K562 (cell line): ENCODE measurements at regions not wholly inside any gene's neighbourhood (a gene's known extent, or its start where the extent isn't known, plus 50 kb on each side); places are given as distances from the start of the nearest gene placed in this dataset.

Experiments used
- BRF1 ChIP-seq: IDR thresholded peaks from 3 replicates; pipeline ENCODE4 v1.6.1; 2011; ENCODE audit warnings: borderline replicate concordance, mild to moderate bottlenecking; ENCODE audit not compliant: insufficient read length; ENCODE audit errors: extremely low read depth
- CBX5 ChIP-seq: IDR thresholded peaks from 2 replicates; pipeline ENCODE4 v1.6.1; 2014; ENCODE audit warnings: low read depth, borderline replicate concordance
- CREB1 ChIP-seq, 2 experiments: sonication (generic) in 1 of 2; formaldehyde crosslinking in 1 of 2; IDR thresholded peaks; 2 replicates each; pipeline versions ENCODE4 v1.6.1 to v1.8.0; 2012 to 2022; ENCODE audit warnings: inconsistent platforms in 1 of 2, mild to moderate bottlenecking in 1 of 2, missing genetic modification reagents in 1 of 2, moderate library complexity in 1 of 2
- ELF4 ChIP-seq: fragments of 450-650 bp; formaldehyde crosslinking; IDR thresholded peaks from 2 replicates; pipeline ENCODE4 v1.4.0; 2022; ENCODE audit warnings: missing genetic modification characterization
- ESRRB ChIP-seq: fragments of 250-450 bp; sonication (Bioruptor Pico); IDR thresholded peaks from 2 replicates; pipeline ENCODE4 v1.5.0; 2020; ENCODE audit warnings: mild to moderate bottlenecking, moderate library complexity, borderline replicate concordance
- HCFC1 ChIP-seq: IDR thresholded peaks from 2 replicates; pipeline ENCODE4 v1.6.1; 2012; ENCODE audit warnings: low read depth, low read length, improper control_type of control experiment
- HNRNPH1 ChIP-seq: fragments of 200-400 bp; formaldehyde crosslinking; optimal IDR thresholded peaks from 2 replicates; pipeline ENCODE3; 2017; ENCODE audit warnings: low read depth, mild to moderate bottlenecking, low read length, moderate library complexity
- MCM5 ChIP-seq: fragments of 450-650 bp; IDR thresholded peaks from 2 replicates; pipeline ENCODE4 v1.6.1; 2016; ENCODE audit warnings: low read depth
- MEF2A ChIP-seq: IDR thresholded peaks from 2 replicates; pipeline ENCODE4 v1.6.1; 2011; ENCODE audit warnings: low read depth, mild to moderate bottlenecking, low read length, moderate library complexity; ENCODE audit not compliant: control insufficient read depth
- MTA3 ChIP-seq: fragments of 450-650 bp; formaldehyde crosslinking; IDR thresholded peaks from 2 replicates; pipeline ENCODE4 v1.6.1; 2017; ENCODE audit warnings: mild to moderate bottlenecking, borderline replicate concordance
- NELFE ChIP-seq: IDR thresholded peaks from 2 replicates; pipeline ENCODE4 v1.6.1; 2011; ENCODE audit warnings: mild to moderate bottlenecking; ENCODE audit not compliant: insufficient read depth, insufficient read length
- POLR3G ChIP-seq: IDR thresholded peaks from 2 replicates; pipeline ENCODE4 v1.6.1; 2011; ENCODE audit not compliant: insufficient read length, insufficient replicate concordance; ENCODE audit errors: extremely low read depth
- SAFB ChIP-seq: fragments of 200-400 bp; formaldehyde crosslinking; IDR thresholded peaks from 2 replicates; pipeline ENCODE4 v1.6.1; 2017; ENCODE audit warnings: low read depth, low read length, borderline replicate concordance
- TAL1 ChIP-seq: fragments of 450-650 bp; IDR thresholded peaks from 2 replicates; pipeline ENCODE4 v1.6.1; 2016; ENCODE audit warnings: mild to moderate bottlenecking
- ZFP30 ChIP-seq: fragments of 250-450 bp; sonication (Bioruptor Pico); IDR thresholded peaks from 2 replicates; pipeline ENCODE4 v1.8.0; 2022; ENCODE audit warnings: moderate library complexity, mild to moderate bottlenecking, inconsistent platforms, borderline replicate concordance
- TF ChIP-seq, protein P1 (sequence below): sonication (generic); formaldehyde crosslinking; IDR thresholded peaks from 2 replicates; pipeline ENCODE4 v1.8.1; 2023; ENCODE audit warnings: missing genetic modification reagents, mild to moderate bottlenecking, borderline replicate concordance
- TF ChIP-seq, protein P2 (sequence below): sonication (generic); formaldehyde crosslinking; IDR thresholded peaks from 2 replicates; pipeline ENCODE4 v1.8.1; 2023; ENCODE audit warnings: mild to moderate bottlenecking, missing genetic modification reagents
- TF ChIP-seq, protein P3 (sequence below): fragments of 250-450 bp; sonication (Bioruptor Pico); IDR thresholded peaks from 2 replicates; pipeline ENCODE4 v1.9.0; 2021; ENCODE audit warnings: mild to moderate bottlenecking
- TF ChIP-seq, protein P4 (sequence below), 2 experiments: IDR thresholded peaks; 2 replicates each; pipeline ENCODE4 v1.6.1; 2011; ENCODE audit warnings: borderline replicate concordance in 1 of 2, control low read depth in 1 of 2, low read depth in 1 of 2, low read length in 1 of 2, mild to moderate bottlenecking in 1 of 2, mixed read lengths in 1 of 2, moderate library complexity in 1 of 2; ENCODE audit not compliant: insufficient read depth in 1 of 2, insufficient read length in 1 of 2, poor library complexity in 1 of 2, severe bottlenecking in 1 of 2; ENCODE audit errors: extremely low read depth in 1 of 2

DNA sequence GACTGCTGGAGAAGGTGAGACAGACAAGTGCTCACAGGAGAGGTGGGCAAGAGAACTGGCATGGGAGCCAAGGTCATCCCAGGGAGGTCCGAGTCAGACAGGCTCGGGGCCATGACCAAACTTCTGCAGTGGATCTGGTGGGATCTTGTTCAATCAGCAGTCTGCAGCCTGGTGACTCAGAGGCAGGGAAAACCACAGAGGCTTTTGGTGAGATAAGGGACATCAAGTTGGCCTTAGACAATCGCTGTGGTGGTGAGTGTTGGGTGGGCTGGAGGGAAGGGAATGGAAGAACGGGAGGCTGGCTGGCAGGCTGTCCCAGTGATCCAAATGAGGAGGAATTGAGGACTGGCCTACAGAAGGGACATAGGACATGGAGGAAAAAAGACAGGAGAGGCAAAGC is 123.8 kb downstream of the TMEM174 start (continued):
- TF ChIP-seq ELF4 (CRISPR knock-in tag) = 0 out of 2 replicates have a peak, but pooled peaks have one; percentile 50
- TF ChIP-seq, protein P1, sequence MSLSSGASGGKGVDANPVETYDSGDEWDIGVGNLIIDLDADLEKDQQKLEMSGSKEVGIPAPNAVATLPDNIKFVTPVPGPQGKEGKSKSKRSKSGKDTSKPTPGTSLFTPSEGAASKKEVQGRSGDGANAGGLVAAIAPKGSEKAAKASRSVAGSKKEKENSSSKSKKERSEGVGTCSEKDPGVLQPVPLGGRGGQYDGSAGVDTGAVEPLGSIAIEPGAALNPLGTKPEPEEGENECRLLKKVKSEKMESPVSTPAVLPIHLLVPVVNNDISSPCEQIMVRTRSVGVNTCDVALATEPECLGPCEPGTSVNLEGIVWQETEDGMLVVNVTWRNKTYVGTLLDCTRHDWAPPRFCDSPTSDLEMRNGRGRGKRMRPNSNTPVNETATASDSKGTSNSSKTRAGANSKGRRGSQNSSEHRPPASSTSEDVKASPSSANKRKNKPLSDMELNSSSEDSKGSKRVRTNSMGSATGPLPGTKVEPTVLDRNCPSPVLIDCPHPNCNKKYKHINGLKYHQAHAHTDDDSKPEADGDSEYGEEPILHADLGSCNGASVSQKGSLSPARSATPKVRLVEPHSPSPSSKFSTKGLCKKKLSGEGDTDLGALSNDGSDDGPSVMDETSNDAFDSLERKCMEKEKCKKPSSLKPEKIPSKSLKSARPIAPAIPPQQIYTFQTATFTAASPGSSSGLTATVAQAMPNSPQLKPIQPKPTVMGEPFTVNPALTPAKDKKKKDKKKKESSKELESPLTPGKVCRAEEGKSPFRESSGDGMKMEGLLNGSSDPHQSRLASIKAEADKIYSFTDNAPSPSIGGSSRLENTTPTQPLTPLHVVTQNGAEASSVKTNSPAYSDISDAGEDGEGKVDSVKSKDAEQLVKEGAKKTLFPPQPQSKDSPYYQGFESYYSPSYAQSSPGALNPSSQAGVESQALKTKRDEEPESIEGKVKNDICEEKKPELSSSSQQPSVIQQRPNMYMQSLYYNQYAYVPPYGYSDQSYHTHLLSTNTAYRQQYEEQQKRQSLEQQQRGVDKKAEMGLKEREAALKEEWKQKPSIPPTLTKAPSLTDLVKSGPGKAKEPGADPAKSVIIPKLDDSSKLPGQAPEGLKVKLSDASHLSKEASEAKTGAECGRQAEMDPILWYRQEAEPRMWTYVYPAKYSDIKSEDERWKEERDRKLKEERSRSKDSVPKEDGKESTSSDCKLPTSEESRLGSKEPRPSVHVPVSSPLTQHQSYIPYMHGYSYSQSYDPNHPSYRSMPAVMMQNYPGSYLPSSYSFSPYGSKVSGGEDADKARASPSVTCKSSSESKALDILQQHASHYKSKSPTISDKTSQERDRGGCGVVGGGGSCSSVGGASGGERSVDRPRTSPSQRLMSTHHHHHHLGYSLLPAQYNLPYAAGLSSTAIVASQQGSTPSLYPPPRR (CRISPR knock-in tag) = no peak
- TF ChIP-seq HNRNPH1 = no peak
- TF ChIP-seq, protein P2, sequence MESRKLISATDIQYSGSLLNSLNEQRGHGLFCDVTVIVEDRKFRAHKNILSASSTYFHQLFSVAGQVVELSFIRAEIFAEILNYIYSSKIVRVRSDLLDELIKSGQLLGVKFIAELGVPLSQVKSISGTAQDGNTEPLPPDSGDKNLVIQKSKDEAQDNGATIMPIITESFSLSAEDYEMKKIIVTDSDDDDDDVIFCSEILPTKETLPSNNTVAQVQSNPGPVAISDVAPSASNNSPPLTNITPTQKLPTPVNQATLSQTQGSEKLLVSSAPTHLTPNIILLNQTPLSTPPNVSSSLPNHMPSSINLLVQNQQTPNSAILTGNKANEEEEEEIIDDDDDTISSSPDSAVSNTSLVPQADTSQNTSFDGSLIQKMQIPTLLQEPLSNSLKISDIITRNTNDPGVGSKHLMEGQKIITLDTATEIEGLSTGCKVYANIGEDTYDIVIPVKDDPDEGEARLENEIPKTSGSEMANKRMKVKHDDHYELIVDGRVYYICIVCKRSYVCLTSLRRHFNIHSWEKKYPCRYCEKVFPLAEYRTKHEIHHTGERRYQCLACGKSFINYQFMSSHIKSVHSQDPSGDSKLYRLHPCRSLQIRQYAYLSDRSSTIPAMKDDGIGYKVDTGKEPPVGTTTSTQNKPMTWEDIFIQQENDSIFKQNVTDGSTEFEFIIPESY (CRISPR knock-in tag) = no peak
- no peak for TF ChIP-seq MEF2A
- TF ChIP-seq CBX5 = no peak
- peak; percentile 38; the same call in 1 of the 2 replicates for TF ChIP-seq MTA3
- TF ChIP-seq, protein P3, sequence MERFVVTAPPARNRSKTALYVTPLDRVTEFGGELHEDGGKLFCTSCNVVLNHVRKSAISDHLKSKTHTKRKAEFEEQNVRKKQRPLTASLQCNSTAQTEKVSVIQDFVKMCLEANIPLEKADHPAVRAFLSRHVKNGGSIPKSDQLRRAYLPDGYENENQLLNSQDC (CRISPR knock-in tag) = no peak
- no peak for TF ChIP-seq SAFB
- TF ChIP-seq MCM5 = no peak
- no peak for TF ChIP-seq ZFP30 (CRISPR knock-in tag)
- TF ChIP-seq NELFE = no peak
- no peak for TF ChIP-seq CREB1 (IDR thresholded peaks at IDR 0.05)
- TF ChIP-seq CREB1 (CRISPR knock-in tag; IDR thresholded peaks at IDR 0.05) = no peak
- TF ChIP-seq HCFC1 = no peak
- TF ChIP-seq, protein P4, sequence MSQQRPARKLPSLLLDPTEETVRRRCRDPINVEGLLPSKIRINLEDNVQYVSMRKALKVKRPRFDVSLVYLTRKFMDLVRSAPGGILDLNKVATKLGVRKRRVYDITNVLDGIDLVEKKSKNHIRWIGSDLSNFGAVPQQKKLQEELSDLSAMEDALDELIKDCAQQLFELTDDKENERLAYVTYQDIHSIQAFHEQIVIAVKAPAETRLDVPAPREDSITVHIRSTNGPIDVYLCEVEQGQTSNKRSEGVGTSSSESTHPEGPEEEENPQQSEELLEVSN (IDR thresholded peaks at IDR 0.05; ENCODE audit: borderline replicate concordance in 1 of 2, extremely low read depth in 1 of 2, insufficient read depth in 1 of 2, insufficient read length in 1 of 2, low read depth in 1 of 2, low read length in 1 of 2, poor library complexity in 1 of 2, severe bottlenecking in 1 of 2) = no peak
- no peak for TF ChIP-seq ESRRB (CRISPR knock-in tag)
- TF ChIP-seq TAL1 = peak; percentile 67
- TF ChIP-seq BRF1 = no peak
- no peak for TF ChIP-seq POLR3G
